Activated CD4-positive, alpha-beta T cell treated with anti-CD3 and anti-CD28 coated beads, Interleukin-2, amount 10 ng/mL, durations not matched to agents 24 days and 14 days (primary cell): ENCODE measurements at regions not wholly inside any gene's neighbourhood (a gene's known extent, or its start where the extent isn't known, plus 50 kb on each side); places are given as distances from the start of the nearest gene placed in this dataset.

ENCODE experiments used
- DNase-seq: peaks from one replicate; pipeline ENCODE4 v3.0.0; 2022
- H3K27ac Mint-ChIP-seq: one replicate; pipeline ENCODE4 v1.8.0; 2022; ENCODE audit warnings: mild to moderate bottlenecking, mixed read lengths
- H3K27me3 Mint-ChIP-seq: one replicate; pipeline ENCODE4 v1.8.0; 2022; ENCODE audit warnings: mixed read lengths
- H3K36me3 Mint-ChIP-seq: one replicate; pipeline ENCODE4 v1.8.0; 2022; ENCODE audit warnings: low read depth, mild to moderate bottlenecking, mixed read lengths
- H3K4me1 Mint-ChIP-seq: one replicate; pipeline ENCODE4 v1.8.0; 2021; ENCODE audit warnings: mixed read lengths
- H3K4me3 Mint-ChIP-seq: one replicate; pipeline ENCODE4 v1.8.0; 2022; ENCODE audit warnings: mild to moderate bottlenecking, moderate library complexity, mixed read lengths
- H3K9me3 Mint-ChIP-seq: one replicate; pipeline ENCODE4 v1.8.0; 2021; ENCODE audit warnings: mixed read lengths
- intact Hi-C: fragments of 100-400 bp; cut with micrococcal nuclease; formaldehyde crosslinking; loops from one replicate; pipeline ENCODE4 v1.15.1; 2023

DNA sequence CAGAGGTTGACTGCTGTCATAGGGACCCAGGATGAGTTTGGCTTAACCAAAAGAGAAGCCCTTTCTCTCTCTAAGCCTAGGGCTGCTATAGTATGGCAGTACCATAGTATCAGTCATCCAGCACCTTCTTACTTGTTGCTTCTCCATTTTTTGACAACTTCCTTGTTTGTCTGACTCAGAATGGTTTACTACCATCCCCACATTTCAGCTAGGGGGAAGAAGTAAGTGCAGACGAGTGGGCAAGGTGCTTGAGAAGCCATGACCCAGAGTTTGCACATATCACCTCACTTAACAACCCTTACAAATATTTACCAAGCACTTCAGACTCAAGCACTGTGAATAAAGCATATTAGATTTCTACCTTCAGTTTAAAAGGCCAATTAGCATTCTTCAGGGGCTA, 289.9 kb upstream of the TSHZ2 start:
- no peak for DNase-seq
- intact Hi-C loops = no loop called here

DNA sequence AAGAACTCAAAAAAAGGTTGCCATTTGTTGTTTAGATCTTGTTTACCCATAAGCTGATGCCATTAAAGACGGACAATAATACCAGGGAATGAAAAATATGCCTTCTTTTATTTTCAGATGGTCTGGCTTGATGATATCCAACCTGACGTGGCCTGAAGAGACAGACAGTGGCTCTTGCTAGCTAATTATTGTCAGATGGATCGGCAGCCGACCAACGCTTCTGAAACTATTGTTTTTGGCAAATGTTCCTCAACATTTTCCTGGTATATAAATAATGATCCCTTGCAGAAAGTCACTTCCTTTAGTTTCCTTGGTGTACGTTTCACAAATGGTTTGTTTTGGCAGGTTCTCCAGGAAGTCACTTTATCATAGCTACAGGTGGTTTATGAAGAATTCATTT, 290.9 kb upstream of the TSHZ2 start:
- H3K4me1 Mint-ChIP-seq = no peaks in the 10 kb centered on the region
- H3K4me3 Mint-ChIP-seq = no peak overlapping the region
- no peak overlapping the region for H3K27ac Mint-ChIP-seq
- H3K27me3 Mint-ChIP-seq = peaks cover 3% of the 10 kb centered on the region
- H3K36me3 Mint-ChIP-seq = no peaks in the 10 kb centered on the region
- H3K9me3 Mint-ChIP-seq = peaks cover 7% of the 10 kb centered on the region
- intact Hi-C loops = no loop called here
- DNase-seq = no peak

More for the DNA sequence above, 289.9 kb upstream of the TSHZ2 start:
- H3K27me3 Mint-ChIP-seq = peaks cover 3% of the 10 kb centered on the region
- peaks cover 7% of the 10 kb centered on the region for H3K9me3 Mint-ChIP-seq
- no peaks in the 10 kb centered on the region for H3K4me1 Mint-ChIP-seq
- H3K27ac Mint-ChIP-seq = no peak overlapping the region
- H3K4me3 Mint-ChIP-seq = no peak overlapping the region
- H3K36me3 Mint-ChIP-seq = no peaks in the 10 kb centered on the region

DNA sequence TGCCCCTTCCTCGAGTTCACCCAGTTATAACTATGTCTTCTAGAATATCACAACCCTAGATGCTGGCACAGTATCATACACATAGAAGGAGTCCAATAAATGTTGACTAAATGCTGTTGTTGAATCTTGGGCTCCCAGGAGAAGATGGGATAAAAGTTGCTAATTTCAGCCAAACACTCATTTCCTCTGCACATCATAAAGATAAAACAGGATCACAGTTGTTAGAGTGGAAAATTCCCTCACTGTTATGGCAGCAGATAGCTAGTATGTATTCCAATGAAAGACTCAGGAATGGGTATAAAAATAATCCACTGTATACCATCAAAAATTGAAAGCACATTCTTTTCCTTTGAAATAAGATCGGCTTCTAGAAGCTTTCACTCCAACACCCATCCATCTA, 294.9 kb upstream of the TSHZ2 start:
- no peaks in the 10 kb centered on the region for H3K4me1 Mint-ChIP-seq
- H3K4me3 Mint-ChIP-seq = no peak overlapping the region
- H3K27ac Mint-ChIP-seq = no peak overlapping the region
- H3K9me3 Mint-ChIP-seq = no peaks in the 10 kb centered on the region
- no peak for DNase-seq
- intact Hi-C loops = no loop called here
- no peaks in the 10 kb centered on the region for H3K36me3 Mint-ChIP-seq
- peaks cover 3% of the 10 kb centered on the region for H3K27me3 Mint-ChIP-seq

DNA sequence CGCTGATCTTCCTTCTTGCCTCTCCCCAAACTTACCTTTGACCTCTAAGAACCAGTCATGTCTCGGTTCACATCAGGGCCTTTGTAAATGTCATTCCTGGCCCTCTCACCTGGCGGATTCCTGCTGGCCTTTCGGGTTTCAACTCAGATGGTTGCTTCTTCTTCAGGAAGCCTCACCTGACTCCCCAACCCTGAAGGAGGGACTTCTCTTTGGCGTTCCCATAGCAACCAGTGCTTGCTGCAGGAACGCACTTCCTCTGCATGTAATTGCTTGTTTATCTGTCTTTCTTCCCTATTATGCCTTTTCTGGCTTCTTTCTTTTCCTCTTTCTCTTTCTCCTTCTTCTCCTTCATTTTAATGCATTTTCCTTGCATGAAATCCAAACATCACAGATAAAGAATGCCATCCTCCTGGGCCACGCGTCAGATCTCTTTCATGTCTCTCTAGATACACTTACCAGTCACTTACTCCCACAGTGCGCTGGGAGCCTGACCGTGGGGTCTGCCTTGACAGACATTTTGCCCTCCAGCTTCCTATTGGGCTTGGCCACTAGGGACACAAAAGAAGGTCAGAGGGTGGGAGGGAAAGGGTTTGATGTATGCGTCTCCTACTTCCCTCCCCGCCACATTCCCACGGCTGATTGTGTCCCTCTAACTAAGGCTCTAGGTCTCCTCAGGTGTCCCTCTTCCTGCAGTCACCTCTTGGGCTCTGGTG, 295.7 kb upstream of the TSHZ2 start:
- Mint-ChIP-seq H3K36me3 (no peaks in the 10 kb centered on the region), H3K4me3 (no peak overlapping the region), H3K9me3 (no peaks in the 10 kb centered on the region), H3K27ac (no peak overlapping the region), H3K27me3 (peaks cover 3% of the 10 kb centered on the region), H3K4me1 (no peaks in the 10 kb centered on the region)
- no peak for DNase-seq
- intact Hi-C loops = no loop called here

DNA sequence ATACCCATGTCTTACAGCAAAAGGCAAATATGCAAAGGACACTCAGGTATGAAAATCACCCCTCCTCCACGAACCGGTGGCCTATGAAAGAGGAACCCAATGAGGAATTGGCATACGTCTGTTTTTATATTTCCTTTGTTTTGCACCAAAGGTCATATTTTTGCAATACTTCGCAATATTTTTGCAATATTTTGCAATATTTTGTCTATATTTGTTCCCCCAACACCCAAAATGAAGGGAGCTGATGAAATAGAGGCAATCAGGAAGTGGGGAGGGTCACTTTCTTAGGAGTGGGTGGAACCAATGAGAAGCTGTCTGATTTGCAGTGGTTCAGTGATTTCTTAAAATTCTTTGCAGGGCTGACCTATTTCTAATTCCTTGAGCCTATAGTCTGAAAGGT, 296.8 kb upstream of the TSHZ2 start:
- Mint-ChIP-seq H3K4me3 (no peak overlapping the region), H3K27ac (no peak overlapping the region), H3K27me3 (peaks cover 3% of the 10 kb centered on the region), H3K9me3 (no peaks in the 10 kb centered on the region), H3K4me1 (no peaks in the 10 kb centered on the region), H3K36me3 (no peaks in the 10 kb centered on the region)
- DNase-seq = no peak
- intact Hi-C loops = no loop called here

DNA sequence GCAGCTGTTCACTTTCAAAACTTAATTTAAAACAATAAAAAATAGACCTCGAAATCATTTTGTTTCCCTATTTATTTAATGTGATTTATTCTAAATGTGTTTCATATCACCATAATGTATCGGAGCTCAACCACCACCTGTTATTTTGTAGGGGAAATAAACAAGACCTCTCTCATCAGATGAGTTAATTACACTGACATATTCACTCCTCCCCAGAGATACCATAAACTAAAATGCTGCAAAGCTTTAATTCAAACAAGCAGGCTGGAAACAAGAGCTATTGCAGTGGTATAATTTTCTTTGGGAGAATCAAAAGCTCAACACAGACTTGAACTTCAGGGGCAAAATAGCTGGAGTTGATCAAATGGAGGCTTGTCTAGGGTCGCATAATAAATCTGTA, 303.5 kb upstream of the TSHZ2 start:
- Mint-ChIP-seq H3K36me3 (no peaks in the 10 kb centered on the region), H3K27me3 (no peaks in the 10 kb centered on the region), H3K9me3 (no peaks in the 10 kb centered on the region), H3K4me3 (no peak overlapping the region), H3K27ac (no peak overlapping the region), H3K4me1 (no peaks in the 10 kb centered on the region)
- intact Hi-C loops = no loop called here
- DNase-seq = no peak

DNA sequence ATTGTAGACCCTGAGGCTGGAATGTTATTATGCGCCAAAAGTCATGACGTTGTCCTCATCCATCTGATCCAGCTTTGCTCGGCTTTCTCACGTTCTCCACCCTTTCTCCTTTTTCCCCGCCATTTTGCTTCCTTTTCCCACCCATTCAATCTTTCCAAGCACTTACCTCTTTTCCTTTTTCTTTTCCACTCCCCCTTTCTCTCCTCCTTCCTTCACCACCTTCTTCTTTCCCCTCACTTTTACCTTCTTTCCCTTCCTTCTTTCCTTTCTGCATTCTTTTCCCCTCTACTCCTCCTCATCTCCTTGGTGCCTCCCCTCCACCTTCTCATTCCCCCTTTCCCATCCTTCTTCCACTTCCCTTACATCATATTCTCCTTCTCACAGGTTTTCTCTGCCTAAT, 304.8 kb upstream of the TSHZ2 start:
- no peak overlapping the region for H3K27ac Mint-ChIP-seq
- intact Hi-C loops = no loop called here
- no peak for DNase-seq
- H3K4me1 Mint-ChIP-seq = no peaks in the 10 kb centered on the region
- H3K27me3 Mint-ChIP-seq = no peaks in the 10 kb centered on the region
- no peaks in the 10 kb centered on the region for H3K36me3 Mint-ChIP-seq
- no peaks in the 10 kb centered on the region for H3K9me3 Mint-ChIP-seq
- no peak overlapping the region for H3K4me3 Mint-ChIP-seq

DNA sequence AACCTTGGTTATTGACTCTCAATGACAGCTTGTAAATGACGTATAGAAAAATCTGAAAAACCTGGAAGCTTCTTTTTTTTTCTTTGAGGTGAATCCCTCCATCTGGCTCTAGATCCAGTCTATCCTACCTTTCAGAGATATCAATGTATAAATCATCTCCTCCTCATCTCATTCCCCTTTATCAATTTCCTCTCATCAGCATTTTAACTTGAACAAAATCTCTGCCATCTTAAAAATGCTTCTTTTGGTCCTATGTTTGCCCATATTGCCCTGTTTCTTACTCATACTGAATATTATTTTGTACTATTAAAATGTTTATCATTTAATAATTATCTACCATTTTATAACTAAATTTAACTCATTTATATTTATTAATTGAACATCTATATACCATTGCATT, 306.7 kb upstream of the TSHZ2 start:
- Mint-ChIP-seq H3K4me3 (no peak overlapping the region), H3K27ac (no peak overlapping the region), H3K4me1 (no peaks in the 10 kb centered on the region), H3K36me3 (no peaks in the 10 kb centered on the region), H3K9me3 (peaks cover under 1% of the 10 kb centered on the region), H3K27me3 (no peaks in the 10 kb centered on the region)
- DNase-seq = no peak
- intact Hi-C loops = no loop called here

DNA sequence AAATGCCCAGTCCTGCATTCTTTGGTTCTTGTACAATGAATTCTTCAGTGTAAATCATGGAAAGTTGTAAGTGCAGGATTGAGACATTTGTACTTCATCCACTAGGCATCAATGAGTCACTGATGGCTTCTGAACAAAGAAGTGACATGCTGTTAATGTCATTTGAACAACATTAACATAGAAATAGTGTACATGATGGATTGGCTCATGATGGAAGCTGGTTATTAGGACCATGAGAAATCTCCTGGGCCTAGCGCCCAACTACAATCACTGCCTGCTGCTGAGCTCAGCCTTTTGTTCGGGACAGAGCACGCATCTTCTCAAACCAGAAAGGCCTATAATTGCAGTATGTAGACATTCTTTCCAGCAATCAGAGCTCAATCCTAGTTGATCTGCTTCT, 316.8 kb upstream of the TSHZ2 start:
- intact Hi-C loops = no loop called here
- H3K4me3 Mint-ChIP-seq = no peak overlapping the region
- DNase-seq = no peak

DNA sequence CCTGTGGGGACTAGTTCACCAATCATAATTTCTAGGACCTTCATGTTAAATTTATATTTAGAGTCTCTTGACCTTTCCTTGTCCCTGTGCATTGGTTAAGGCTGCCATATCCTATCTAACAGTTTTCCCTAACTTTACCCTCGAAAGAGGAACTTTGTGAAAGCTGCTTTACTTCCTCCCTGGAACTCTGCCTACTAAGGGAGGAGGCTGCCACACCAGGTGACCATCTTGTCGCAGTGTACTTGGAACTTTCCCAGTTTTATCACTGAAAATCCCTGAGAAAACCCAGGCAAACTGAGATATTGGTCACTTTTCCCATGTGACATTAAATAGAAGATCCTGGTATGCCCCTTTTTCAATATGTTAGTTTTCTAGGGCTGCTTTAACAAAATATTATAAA, 317.6 kb upstream of the TSHZ2 start:
- peaks cover 1% of the 10 kb centered on the region for H3K36me3 Mint-ChIP-seq
- H3K4me1 Mint-ChIP-seq = no peaks in the 10 kb centered on the region
- H3K27ac Mint-ChIP-seq = no peak overlapping the region
- DNase-seq = no peak
- H3K4me3 Mint-ChIP-seq = no peak overlapping the region
- H3K9me3 Mint-ChIP-seq = no peaks in the 10 kb centered on the region
- intact Hi-C loops = no loop called here
- H3K27me3 Mint-ChIP-seq = no peaks in the 10 kb centered on the region

More for the DNA sequence above, 316.8 kb upstream of the TSHZ2 start:
- H3K9me3 Mint-ChIP-seq = peaks cover 3% of the 10 kb centered on the region
- H3K4me1 Mint-ChIP-seq = no peaks in the 10 kb centered on the region
- H3K36me3 Mint-ChIP-seq = peaks cover 1% of the 10 kb centered on the region
- H3K27ac Mint-ChIP-seq = no peak overlapping the region
- H3K27me3 Mint-ChIP-seq = no peaks in the 10 kb centered on the region

DNA sequence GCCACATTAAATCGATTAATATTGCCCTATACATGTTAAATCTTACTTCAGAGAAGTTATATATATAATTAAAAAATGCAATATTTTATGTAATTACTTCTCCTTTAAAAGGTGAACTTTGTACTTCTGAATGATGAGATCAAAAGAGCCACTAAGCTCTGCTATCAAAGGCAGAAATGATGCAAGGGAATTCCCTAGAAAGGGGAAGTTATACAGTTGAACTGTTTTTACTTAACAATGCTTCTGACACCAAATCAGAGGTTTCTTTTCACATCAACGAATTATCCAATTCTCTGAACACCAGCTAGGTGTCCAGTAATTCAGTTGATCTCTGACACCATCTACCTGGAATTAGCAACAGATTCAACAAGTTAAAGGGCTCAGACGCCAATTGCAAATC, 319.9 kb upstream of the TSHZ2 start:
- H3K4me3 Mint-ChIP-seq = no peak overlapping the region
- intact Hi-C loops = no loop called here

DNA sequence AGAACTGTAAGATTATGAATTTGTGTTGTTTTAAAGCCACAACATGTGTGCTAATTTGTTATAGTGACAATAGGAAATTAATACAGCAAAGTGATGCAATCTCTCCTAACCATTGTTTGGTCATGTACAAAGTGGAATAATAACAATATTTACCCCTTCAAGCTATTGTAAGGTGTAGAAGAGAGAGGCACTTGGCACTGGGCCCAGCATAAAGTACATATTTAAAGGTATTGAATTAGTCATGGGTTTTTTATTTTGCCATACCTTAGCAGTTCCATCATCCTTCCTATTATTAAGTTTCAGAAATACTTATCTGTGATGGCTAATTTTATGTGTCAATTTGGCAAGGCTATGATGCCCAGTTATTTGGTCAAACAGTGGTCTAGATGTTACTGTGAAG, 322.4 kb upstream of the TSHZ2 start:
- H3K4me3 Mint-ChIP-seq = no peak overlapping the region
- H3K36me3 Mint-ChIP-seq = no peaks in the 10 kb centered on the region
- intact Hi-C loops = no loop called here
- H3K27ac Mint-ChIP-seq = no peak overlapping the region
- no peaks in the 10 kb centered on the region for H3K27me3 Mint-ChIP-seq
- no peaks in the 10 kb centered on the region for H3K9me3 Mint-ChIP-seq
- no peaks in the 10 kb centered on the region for H3K4me1 Mint-ChIP-seq
- DNase-seq = no peak

More for the DNA sequence above, 319.9 kb upstream of the TSHZ2 start:
- DNase-seq = no peak
- no peaks in the 10 kb centered on the region for H3K4me1 Mint-ChIP-seq
- H3K36me3 Mint-ChIP-seq = no peaks in the 10 kb centered on the region
- no peak overlapping the region for H3K27ac Mint-ChIP-seq
- H3K27me3 Mint-ChIP-seq = no peaks in the 10 kb centered on the region
- H3K9me3 Mint-ChIP-seq = no peaks in the 10 kb centered on the region

DNA sequence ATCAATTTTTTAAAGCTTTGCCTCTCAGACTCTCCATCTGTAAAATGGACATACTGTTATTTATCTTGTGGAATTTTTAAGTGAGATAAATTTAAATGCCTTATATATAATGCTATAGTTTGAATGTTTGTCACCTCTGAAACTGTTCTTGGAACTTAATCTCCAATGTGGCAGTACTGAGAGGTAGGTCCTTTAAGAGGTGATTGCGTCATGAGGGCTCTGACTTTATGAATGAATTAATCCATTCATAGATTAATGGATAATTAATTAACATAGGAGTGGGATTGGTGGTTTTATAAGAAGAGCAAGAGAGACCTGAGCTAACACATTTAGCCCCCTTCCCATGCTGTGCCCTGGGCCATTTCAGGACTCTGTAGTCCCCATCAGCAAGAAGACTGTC, 326.3 kb upstream of the TSHZ2 start:
- no peak overlapping the region for H3K4me3 Mint-ChIP-seq
- no peaks in the 10 kb centered on the region for H3K4me1 Mint-ChIP-seq
- H3K9me3 Mint-ChIP-seq = peaks cover 7% of the 10 kb centered on the region
- no peaks in the 10 kb centered on the region for H3K36me3 Mint-ChIP-seq
- H3K27me3 Mint-ChIP-seq = no peaks in the 10 kb centered on the region
- H3K27ac Mint-ChIP-seq = no peak overlapping the region
- intact Hi-C loops = no loop called here
- no peak for DNase-seq

DNA sequence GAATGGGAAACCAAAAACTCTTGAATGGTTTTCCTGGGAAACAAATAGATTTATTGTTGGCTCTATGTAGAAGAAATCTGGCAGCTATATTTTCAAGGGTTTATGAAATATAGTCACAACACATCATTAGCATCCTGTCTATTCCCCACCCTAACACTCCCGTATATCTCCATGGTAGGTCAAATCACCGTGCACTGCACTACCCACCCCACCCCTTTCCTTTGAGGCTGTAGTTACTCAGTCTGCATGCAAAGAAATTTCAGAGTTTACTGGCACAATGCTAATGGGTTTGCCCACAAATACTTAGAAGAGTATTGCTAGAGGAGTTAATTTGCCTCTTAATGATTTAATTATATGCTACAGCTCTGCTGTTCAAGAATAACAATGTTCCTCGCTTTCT, 329.1 kb upstream of the TSHZ2 start:
- Mint-ChIP-seq H3K4me3 (no peak overlapping the region), H3K4me1 (no peaks in the 10 kb centered on the region), H3K9me3 (peaks cover 11% of the 10 kb centered on the region), H3K36me3 (no peaks in the 10 kb centered on the region), H3K27ac (no peak overlapping the region), H3K27me3 (no peaks in the 10 kb centered on the region)
- DNase-seq = no peak
- intact Hi-C loops = no loop called here

DNA sequence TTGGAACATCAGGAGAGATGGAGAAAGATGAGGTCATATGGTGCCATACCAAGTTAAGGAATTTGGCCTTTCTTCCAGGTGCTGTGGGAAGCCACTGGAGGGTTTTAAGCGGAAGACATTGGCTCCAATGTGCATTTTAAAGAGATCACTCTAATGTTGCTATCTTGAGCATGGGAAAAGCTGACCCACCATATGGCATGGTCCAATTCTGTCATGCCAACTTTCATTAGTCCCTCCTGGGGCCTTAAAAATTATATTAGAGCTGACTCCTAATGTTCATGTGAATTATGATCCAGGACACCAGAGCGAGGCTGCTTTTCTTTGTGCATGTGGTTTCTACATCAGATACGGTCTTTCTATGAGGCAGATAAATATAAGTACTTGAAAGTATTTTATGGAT, 335.0 kb upstream of the TSHZ2 start:
- DNase-seq = no peak
- intact Hi-C loops = no loop called here
- no peaks in the 10 kb centered on the region for H3K4me1 Mint-ChIP-seq
- no peaks in the 10 kb centered on the region for H3K36me3 Mint-ChIP-seq
- H3K9me3 Mint-ChIP-seq = peaks cover 24% of the 10 kb centered on the region
- no peaks in the 10 kb centered on the region for H3K27me3 Mint-ChIP-seq
- H3K27ac Mint-ChIP-seq = no peak overlapping the region
- no peak overlapping the region for H3K4me3 Mint-ChIP-seq
